Endometrium (tissue), 2 donors: ENCODE measurements at regions not wholly inside any gene's neighbourhood (a gene's known extent, or its start where the extent isn't known, plus 50 kb on each side); places are given as distances from the start of the nearest gene placed in this dataset.
A peak's percentile ranks its signal among the peaks of the same experiment; 100 is the strongest.

ENCODE experiments used
- FAIRE-seq: peaks from 2 replicates; lab custom pipeline; 2012; peaks lifted over from hg19 to GRCh38; lab: Jason Lieb, UNC
- donor health status: control.
- donor health status: control.

GRCh38 chr2:176681584-176682115 lies 412.4 kb downstream of the MTX2 start:
- peak; percentile 60 for FAIRE-seq

GRCh38 chr2:176682278-176682677 lies 413.0 kb downstream of the MTX2 start:
- FAIRE-seq = peak; percentile 33

GRCh38 chr2:176683618-176684111 lies 414.4 kb downstream of the MTX2 start:
- no peak for FAIRE-seq

DNA sequence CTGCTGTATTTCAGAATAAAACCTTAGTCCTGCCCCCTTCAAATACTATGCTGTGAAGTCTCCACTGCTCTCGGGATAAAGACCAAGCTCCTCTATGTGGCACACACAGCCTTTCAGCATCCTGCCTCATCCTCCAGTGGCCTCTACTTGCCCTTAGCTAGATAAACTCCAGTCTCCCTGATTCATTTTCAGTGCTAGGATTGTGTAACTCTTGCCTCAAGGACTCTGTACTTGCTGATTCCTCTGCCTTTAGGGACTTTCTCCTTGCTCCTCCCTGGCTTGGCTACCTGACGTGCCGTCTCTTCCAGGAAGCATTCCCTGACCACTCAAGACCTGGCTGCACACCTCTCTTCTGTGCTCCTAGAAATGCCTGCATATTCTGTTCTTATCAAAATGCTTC lies 416.7 kb downstream of the MTX2 start:
- FAIRE-seq = no peak

DNA sequence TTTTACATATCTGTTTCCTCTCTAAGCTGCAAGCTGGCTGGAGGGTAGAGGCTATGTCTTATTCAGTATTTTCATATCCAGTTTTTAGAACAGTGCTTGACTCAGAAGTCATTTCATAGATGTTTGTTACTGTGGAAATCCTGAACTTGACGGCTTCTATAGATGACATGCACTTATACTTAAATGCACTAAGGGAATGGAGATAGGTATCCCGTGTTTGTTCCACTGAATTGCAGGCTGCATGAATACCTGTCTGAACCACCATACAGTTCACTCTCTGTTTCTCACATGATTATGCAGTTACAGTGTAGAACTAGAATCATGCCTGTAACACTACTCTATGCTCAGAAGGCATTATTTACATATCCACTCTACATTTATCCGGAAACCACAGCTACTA lies 417.1 kb downstream of the MTX2 start:
- FAIRE-seq = no peak

DNA sequence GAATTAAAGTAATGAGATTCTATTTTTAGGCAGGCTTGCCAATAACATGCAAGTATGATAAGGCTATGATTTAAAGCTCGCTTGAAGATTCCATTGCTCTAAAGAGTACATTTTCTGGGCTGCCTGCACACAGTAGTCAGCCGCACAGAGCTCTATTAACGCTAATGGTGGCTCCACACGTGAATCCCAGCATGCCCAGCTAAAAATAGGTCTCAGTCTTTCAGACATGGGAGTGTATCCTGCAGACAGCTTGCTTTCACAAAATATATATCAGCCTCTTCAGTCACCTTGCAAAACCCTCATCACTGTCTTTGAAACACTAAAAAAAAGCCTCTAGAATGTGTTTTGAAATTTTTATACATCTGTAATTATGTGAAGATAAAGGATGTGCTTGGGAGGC lies 418.1 kb downstream of the MTX2 start:
- no peak for FAIRE-seq

DNA sequence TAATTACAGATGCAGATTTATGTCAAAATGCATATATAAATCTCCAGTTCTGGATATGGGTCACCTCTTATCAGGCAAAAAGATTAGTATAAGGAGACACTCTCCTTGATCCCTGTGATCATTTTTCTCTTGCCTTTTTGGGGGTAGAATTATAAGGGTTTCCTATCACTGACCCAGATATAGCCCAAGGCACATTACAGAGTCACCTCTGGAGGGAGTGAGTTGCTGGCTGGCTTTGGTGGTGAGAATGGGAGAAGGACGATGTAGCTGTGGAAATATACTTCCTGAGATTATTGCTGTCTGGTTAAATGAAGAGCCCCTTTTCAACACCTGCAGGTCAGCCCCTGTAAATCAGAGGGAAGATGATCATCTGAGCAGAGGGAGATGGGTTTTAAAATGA lies 418.7 kb downstream of the MTX2 start:
- no peak for FAIRE-seq

DNA sequence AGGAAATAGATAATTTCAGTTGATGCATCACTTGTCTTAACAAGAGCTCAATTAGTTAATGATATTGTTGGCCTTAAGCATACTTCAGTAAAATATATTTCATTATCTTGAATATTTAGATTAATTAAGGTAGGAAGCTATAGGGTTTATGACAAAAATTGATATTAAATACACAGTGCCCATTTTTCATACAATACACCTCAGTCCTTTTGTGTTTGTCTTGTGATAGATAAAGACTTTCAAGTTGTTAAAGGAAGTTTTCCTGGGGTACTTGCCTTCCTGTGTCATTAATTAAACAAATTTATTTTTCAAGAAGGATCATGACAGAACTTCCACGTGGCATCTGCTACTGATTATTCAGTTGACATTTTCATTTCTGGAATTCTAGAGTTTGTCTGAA lies 420.5 kb downstream of the MTX2 start:
- FAIRE-seq = no peak

DNA sequence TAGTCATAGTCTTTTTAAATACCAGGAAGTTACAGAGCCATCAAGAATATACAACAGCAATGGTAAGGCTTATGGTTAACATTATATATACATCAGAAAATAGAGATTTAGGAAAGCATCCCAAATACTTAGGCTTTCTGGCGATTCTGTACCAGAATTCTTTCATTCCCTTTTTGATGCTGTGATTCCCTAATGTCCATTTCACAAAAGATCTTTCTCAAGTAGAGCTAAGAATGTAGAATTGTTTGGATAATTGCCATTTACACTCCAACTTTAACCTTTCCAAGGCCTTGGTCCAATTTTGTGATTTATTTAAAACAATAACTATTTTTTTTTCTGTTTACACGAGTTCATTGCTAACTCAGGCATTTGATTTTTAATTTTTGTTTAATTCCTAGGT lies 422.2 kb downstream of the MTX2 start:
- FAIRE-seq = no peak

DNA sequence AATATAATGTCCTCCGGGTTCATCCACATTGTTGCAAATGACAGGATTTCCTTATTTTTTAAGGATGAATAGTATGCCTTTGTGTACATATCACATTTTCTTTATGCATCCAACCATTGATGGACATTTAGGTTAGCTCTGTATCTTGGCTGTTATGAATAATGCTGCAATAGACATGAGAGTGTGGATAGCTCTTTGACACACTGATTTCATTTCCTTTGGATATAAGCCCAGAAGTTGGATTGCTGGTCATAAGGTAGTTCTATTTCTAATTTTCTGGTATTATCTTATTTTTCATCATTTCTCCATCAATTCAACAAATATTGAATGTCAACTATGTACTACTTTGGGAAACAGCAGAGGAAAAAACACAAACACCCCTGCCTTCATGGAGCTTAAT lies 423.3 kb downstream of the MTX2 start:
- no peak for FAIRE-seq

DNA sequence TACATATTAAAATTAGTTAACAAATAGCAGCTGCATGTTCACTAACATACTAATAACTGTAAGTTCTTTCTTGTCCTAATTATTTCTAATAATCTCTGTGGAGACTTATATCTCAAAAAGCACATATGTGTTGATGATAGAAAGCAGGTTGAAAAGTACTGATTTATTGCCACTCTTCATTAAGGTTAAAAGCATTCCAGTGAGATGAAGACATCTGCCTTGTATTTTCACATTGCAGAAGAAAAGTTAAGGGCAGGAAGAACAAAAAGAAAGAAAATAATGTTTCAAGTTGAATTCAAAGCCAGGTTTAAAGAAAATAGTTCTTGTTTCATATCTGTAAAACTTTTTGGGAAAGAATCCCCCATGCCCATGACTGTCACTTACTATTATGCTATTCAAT lies 429.9 kb downstream of the MTX2 start:
- FAIRE-seq = no peak

GRCh38 chr2:176699644-176700043 lies 430.4 kb downstream of the MTX2 start:
- FAIRE-seq = no peak

DNA sequence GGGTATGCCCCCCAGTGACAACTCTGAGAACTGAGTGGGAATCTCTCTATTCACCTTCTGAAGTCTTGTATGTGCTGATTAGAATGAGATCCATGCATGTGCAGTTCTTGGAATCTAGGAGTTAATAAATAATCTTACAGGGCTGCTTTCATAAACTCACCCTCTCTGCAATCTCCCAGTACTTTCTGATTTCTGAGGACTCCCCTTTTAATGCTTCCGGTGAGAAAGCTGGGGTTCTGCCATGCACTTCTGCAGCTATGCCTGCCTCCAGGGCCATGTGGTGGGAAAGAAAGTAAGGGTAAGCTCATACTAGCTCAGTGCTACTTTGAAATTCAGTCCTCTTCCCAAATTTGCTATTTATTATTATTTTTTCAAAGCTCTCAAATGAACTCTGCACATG lies 432.9 kb downstream of the MTX2 start:
- FAIRE-seq = no peak

GRCh38 chr2:176704282-176704858 lies 435.1 kb downstream of the MTX2 start:
- FAIRE-seq = peak; percentile 82

DNA sequence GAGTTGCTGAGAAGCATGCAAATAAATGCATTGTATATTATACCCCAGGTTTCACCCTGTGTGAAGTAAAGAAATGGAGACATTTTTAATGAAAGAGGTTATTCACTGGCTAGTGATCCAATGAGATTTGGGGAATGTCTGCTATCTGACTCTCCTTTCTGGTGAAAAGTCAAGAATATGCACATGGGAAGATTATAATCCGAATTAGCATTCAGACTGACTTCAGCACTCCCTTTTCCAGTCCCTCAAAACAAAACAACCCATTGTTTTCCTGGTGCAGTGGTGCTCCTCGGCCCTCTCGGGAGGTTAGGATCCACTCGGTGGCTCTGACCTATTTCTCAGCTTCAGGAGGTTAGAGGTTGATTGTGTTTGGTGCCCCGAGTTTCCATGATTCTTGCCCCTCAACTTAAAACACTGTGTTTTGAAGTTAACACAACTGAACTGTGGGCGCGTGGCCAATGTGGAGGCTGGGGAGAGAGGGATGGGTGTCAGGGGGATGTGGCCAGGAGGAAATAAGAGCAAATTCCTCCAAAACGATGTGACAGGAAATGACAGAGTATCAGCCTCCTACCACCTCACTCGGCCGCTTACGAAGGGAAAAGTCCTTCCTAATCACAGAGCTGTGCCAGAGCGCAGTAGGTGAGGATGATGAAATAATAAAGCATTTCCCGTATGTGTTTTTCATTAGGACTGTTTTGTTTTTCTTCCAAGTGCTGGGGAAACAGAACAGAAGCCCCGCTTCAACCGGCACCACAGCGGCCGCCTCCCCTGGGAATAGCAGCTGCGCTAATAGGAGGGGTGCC lies 440.1 kb downstream of the MTX2 start:
- FAIRE-seq = no peak

GRCh38 chr2:176709991-176710390 lies 440.7 kb downstream of the MTX2 start:
- no peak for FAIRE-seq

- FAIRE-seq = no peak
Measured at GRCh38 chr2:176710657-176711186, 441.5 kb downstream of the MTX2 start.

- FAIRE-seq = no peak
Measured at GRCh38 chr2:176725873-176726645, 456.8 kb downstream of the MTX2 start.

GRCh38 chr2:176727696-176728095 lies 458.5 kb downstream of the MTX2 start:
- FAIRE-seq = no peak

DNA sequence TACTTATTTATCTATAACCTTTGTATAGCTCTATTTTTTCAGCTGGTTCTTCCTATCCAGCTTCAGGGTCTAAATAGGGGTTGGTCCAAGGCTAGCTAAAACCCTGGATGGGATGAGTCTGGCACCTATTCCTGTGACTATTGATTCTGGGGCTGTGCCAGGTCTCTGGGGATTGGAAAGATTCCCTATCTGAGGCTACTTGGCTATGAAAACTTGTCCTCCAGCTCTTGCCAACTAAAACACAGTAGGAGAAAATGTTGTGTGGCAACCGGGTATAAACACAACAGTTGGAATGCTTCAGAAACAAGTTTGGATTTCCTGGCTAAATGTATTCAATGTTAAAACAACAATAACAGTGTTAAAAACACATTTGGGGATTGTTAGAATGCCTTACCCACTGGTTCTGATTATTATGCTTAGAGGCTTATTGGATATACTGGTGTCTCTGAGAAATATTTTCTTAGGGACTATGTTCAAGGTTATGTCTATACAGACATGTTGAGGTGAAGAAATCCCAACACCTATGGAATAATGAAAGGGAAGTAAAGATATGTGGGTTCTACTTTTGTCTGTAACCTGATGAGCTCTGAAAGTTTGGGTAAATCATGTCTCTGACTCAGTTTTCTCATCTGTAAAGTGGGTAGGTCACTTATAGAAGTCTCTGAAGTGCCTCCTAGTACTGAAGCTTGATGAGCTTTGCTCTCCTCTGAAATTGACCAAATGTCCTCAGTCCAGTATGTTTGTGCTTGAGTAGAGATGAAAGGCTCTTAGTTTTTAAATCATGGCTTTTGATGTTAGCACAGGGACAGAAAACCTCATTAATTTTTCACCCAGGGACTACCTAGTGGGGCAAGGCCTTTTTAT lies 460.7 kb downstream of the MTX2 start:
- no peak for FAIRE-seq

- FAIRE-seq = no peak
Measured at GRCh38 chr2:176732780-176733179, 463.5 kb downstream of the MTX2 start.
